SK-N-SH (cell line): ENCODE measurements at regions not wholly inside any gene's neighbourhood (a gene's known extent, or its start where the extent isn't known, plus 50 kb on each side); places are given as distances from the start of the nearest gene placed in this dataset.

Experiments
- CTCF ChIA-PET: fragments of 300-600, 350-600 bp; formaldehyde crosslinking; extraction: SDS; loops from one replicate; lab custom pipeline; 2021; lab: Yijun Ruan, JAX
- POLR2A ChIA-PET: fragments of 350-600 bp; sonication (Branson Sonifier 250); formaldehyde crosslinking; extraction: SDS; loops from one replicate; lab custom pipeline; 2020; ENCODE audit warnings: antibody characterized with exemption, inconsistent platforms; lab: Yijun Ruan, JAX
- DNase-seq: peaks from one replicate; pipeline ENCODE4 v3.0.0; 2012
- H2AFZ ChIP-seq: fragments of 200-600 bp; sonication (generic); 2 replicates; pipeline ENCODE4 v1.8.1; 2016; ENCODE audit warnings: antibody characterized with exemption, mild to moderate bottlenecking, low read depth
- H3F3A ChIP-seq: fragments of 200-600 bp; sonication (generic); replicated peaks from 2 replicates; pipeline ENCODE3; 2016; ENCODE audit warnings: antibody characterized with exemption, mild to moderate bottlenecking; ENCODE audit not compliant: insufficient read depth
- H3K27ac ChIP-seq, 2 experiments: fragments of 200-500 bp in 1 of 2; fragments of 200-600 bp in 1 of 2; sonication (Bioruptor generic) in 1 of 2; sonication (generic), shearing (Covaris generic) in 1 of 2; 2 replicates each; pipeline versions ENCODE4 v1.5.1 to v1.6.1; 2014 to 2016; ENCODE audit warnings: low read depth in 2 of 2, inconsistent platforms in 1 of 2, low read length in 1 of 2, mild to moderate bottlenecking in 1 of 2, mixed read lengths in 1 of 2
- H3K27me3 ChIP-seq: fragments of 200-600 bp; sonication (generic), shearing (Covaris generic); 2 replicates; pipeline ENCODE4 v1.6.1; 2016; ENCODE audit warnings: mixed run types; ENCODE audit not compliant: insufficient read depth
- H3K36me3 ChIP-seq, 2 experiments: fragments of 200-500 bp in 1 of 2; fragments of 200-600 bp in 1 of 2; sonication (Bioruptor generic) in 1 of 2; sonication (generic) in 1 of 2; replicated peaks in 1 of 2; 2 replicates each; pipeline versions ENCODE3 to v1.5.1; 2014 to 2016; ENCODE audit warnings: low read length in 1 of 2, mild to moderate bottlenecking in 1 of 2; ENCODE audit not compliant: insufficient read depth in 2 of 2, control insufficient read depth in 1 of 2
- H3K4me1 ChIP-seq, 2 experiments: fragments of 200-500 bp in 1 of 2; fragments of 200-600 bp in 1 of 2; sonication (Bioruptor generic) in 1 of 2; sonication (generic), shearing (Covaris generic) in 1 of 2; 2 replicates each; pipeline versions ENCODE4 v1.5.1 to v1.6.1; 2014 to 2016; ENCODE audit warnings: low read depth in 1 of 2, low read length in 1 of 2, mixed run types in 1 of 2; ENCODE audit not compliant: insufficient read depth in 2 of 2, control insufficient read depth in 1 of 2
- H3K4me2 ChIP-seq: fragments of 200-600 bp; sonication (generic), shearing (Covaris generic); 2 replicates; pipeline ENCODE4 v1.6.1; 2017; ENCODE audit warnings: mixed run types
- H3K4me3 ChIP-seq, 2 experiments: fragments of 200-500 bp in 1 of 2; fragments of 200-600 bp in 1 of 2; sonication (Bioruptor generic) in 1 of 2; sonication (generic), shearing (Covaris generic) in 1 of 2; 2 replicates each; pipeline versions ENCODE4 v1.5.1 to v1.8.1; 2014 to 2016; ENCODE audit warnings: low read depth in 2 of 2, inconsistent platforms in 1 of 2, low read length in 1 of 2, mild to moderate bottlenecking in 1 of 2, mixed read lengths in 1 of 2, moderate library complexity in 1 of 2
- H3K79me2 ChIP-seq: fragments of 200-600 bp; sonication (generic); 2 replicates; pipeline ENCODE4 v1.8.1; 2017; ENCODE audit warnings: mild to moderate bottlenecking; ENCODE audit not compliant: insufficient read depth
- H3K9ac ChIP-seq: fragments of 200-600 bp; sonication (generic); 2 replicates; pipeline ENCODE4 v1.6.1; 2017; ENCODE audit warnings: mixed run types
- H3K9me2 ChIP-seq: fragments of 200-600 bp; sonication (generic); 2 replicates; pipeline ENCODE4 v1.6.1; 2017; ENCODE audit warnings: mixed run types
- H3K9me3 ChIP-seq: fragments of 200-600 bp; sonication (generic); 2 replicates; pipeline ENCODE4 v1.6.1; 2017; ENCODE audit warnings: mixed run types, mild to moderate bottlenecking, moderate library complexity
- H4K20me1 ChIP-seq: fragments of 200-600 bp; sonication (generic); 2 replicates; pipeline ENCODE4 v1.6.1; 2017; ENCODE audit warnings: mild to moderate bottlenecking, mixed run types; ENCODE audit not compliant: insufficient read depth
- EP300 ChIP-seq, 2 experiments: IDR thresholded peaks; 2 replicates each; pipeline versions ENCODE4 v1.4.0 to v1.6.1; 2012; ENCODE audit warnings: borderline replicate concordance in 1 of 2, low read depth in 1 of 2, low read length in 1 of 2
- GABPA ChIP-seq: IDR thresholded peaks from 2 replicates; pipeline ENCODE4 v1.4.0; 2012; ENCODE audit warnings: low read depth, mild to moderate bottlenecking
- GATA2 ChIP-seq: sonication (generic); formaldehyde crosslinking; IDR thresholded peaks from 2 replicates; pipeline ENCODE4 v1.5.0; 2020; ENCODE audit warnings: mild to moderate bottlenecking, missing genetic modification reagents
- IRF3 ChIP-seq: fragments of 150-350 bp; IDR thresholded peaks from 2 replicates; pipeline ENCODE4 v1.6.1; 2016; ENCODE audit warnings: mild to moderate bottlenecking, low read depth, low read length
- JUND ChIP-seq: IDR thresholded peaks from 2 replicates; pipeline ENCODE4 v1.4.0; 2012
- RCOR1 ChIP-seq: fragments of 150-350 bp; IDR thresholded peaks from 2 replicates; pipeline ENCODE4 v1.6.1; 2017; ENCODE audit warnings: antibody characterized with exemption, low read length
- RXRA ChIP-seq: IDR thresholded peaks from 2 replicates; pipeline ENCODE4 v1.4.0; 2012; ENCODE audit warnings: low read depth, mild to moderate bottlenecking, borderline replicate concordance
- SMC3 ChIP-seq: IDR thresholded peaks from 2 replicates; pipeline ENCODE4 v1.6.1; 2012; ENCODE audit warnings: low read depth, low read length, improper control_type of control experiment
- TAF1 ChIP-seq: IDR thresholded peaks from 2 replicates; pipeline ENCODE4 v1.6.1; 2012; ENCODE audit warnings: low read depth, mild to moderate bottlenecking, low read length, moderate library complexity, borderline replicate concordance
- USF2 ChIP-seq: fragments of 150-350 bp; IDR thresholded peaks from 2 replicates; pipeline ENCODE4 v1.6.1; 2017; ENCODE audit warnings: antibody characterized with exemption, low read length, low read depth, borderline replicate concordance
- YY1 ChIP-seq: IDR thresholded peaks from 2 replicates; pipeline ENCODE4 v1.4.0; 2012; ENCODE audit warnings: low read depth, mild to moderate bottlenecking
- WGBS: methylation state at CpG from one replicate; pipeline ENCODE4 v1.1.6; 2017; ENCODE audit warnings: low lambda C conversion rate; 5-methylcytosine and 5-hydroxymethylcytosine counted together
- TF ChIP-seq, protein P1 (sequence below): fragments of 200-600 bp; sonication (generic); IDR thresholded peaks from 2 replicates; pipeline ENCODE4 v1.6.1; 2017; ENCODE audit warnings: antibody characterized with exemption, mild to moderate bottlenecking, moderate library complexity

DNA sequence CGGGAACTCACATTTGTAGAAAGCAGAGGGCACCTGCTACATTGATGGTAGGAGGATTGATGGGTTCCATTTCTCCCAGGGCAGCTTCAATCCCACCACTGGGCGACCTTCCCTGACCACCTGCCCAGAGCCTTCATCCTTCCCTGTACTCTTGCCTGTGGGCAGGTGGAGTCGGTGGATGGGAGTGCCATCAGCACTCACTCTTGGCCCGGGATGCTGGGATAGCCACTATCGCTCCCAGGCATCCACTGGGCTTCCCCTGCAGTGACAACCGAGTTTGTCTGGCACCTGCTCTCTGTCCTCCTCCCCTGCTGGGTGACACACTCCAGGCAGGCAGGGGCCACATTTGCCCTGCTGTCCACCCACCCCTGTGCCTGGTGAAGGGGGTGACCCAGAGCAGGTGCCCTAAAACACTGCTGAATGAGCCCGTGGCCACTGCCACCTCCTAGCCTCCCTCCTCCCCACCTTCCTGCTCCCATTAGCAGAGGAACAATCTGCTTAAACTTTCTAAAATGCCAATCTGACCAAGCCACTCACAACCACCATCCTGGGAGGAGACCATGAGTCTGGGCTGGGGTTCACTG is 604.7 kb downstream of the TBC1D22A start:
- DNase-seq = no peak
- Histone ChIP-seq H3K9ac (no peak overlapping the region), H2AFZ (no peak overlapping the region), H3K79me2 (no peaks in the 10 kb centered on the region), H3K4me2 (no peak overlapping the region), H3K4me1 (no peaks in the 10 kb centered on the region), H3K4me3 (no peak overlapping the region), H3K9me2 (no peaks in the 10 kb centered on the region; the same call in 1 of the 2 replicates), H4K20me1 (no peaks in the 10 kb centered on the region), H3K27me3 (no peaks in the 10 kb centered on the region; the same call in 1 of the 2 replicates), H3F3A (no peaks in the 10 kb centered on the region), H3K9me3 (no peaks in the 10 kb centered on the region), H3K27ac (no peak overlapping the region), H3K36me3 (no peaks in the 10 kb centered on the region)
- TF ChIP-seq USF2 = no peak
- TF ChIP-seq, protein P1, sequence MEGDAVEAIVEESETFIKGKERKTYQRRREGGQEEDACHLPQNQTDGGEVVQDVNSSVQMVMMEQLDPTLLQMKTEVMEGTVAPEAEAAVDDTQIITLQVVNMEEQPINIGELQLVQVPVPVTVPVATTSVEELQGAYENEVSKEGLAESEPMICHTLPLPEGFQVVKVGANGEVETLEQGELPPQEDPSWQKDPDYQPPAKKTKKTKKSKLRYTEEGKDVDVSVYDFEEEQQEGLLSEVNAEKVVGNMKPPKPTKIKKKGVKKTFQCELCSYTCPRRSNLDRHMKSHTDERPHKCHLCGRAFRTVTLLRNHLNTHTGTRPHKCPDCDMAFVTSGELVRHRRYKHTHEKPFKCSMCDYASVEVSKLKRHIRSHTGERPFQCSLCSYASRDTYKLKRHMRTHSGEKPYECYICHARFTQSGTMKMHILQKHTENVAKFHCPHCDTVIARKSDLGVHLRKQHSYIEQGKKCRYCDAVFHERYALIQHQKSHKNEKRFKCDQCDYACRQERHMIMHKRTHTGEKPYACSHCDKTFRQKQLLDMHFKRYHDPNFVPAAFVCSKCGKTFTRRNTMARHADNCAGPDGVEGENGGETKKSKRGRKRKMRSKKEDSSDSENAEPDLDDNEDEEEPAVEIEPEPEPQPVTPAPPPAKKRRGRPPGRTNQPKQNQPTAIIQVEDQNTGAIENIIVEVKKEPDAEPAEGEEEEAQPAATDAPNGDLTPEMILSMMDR = no peak
- CTCF ChIA-PET = no interaction called here
- POLR2A ChIA-PET = no interaction called here
- WGBS = 13% methylated on average over 3 of the region's 7 CpGs

DNA sequence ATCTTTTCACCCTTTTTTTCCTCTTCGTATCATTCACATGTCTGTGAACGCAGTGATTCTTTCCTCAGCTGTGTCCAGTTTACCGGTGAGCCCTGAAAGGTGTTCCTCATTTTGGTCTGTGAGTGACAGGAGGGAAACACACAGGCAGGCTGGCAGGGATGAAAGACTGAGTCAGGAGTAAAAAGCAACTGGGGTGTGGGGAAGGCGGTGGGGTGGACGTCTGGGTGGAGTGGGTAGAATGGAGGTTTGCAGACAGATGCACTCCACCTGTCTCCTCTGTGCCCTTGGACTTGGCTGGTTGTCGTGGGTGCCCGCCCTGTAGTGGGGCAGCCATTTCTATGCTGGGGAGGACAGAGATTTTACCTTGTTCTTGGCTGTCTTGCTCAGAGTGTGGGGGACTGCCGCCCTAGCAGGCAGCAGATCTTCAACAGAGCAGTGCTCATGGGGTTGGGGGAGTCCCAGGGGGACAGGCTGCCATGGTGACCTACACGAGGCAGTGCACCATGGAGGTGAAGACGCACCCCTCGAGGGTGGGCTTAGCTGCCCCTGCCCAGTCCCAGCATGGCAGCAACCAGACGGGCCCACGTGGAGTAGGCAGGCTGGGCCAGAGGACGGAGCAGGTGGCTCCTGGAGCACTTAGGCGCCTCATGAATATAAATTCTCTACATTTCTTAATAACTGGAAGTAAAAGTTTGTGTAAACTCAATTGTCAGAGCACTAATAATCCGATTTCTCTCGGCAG is 603.7 kb downstream of the TBC1D22A start:
- H3K4me2 ChIP-seq = no peak overlapping the region
- no peak for DNase-seq
- H3K36me3 ChIP-seq = no peaks in the 10 kb centered on the region
- H4K20me1 ChIP-seq = no peaks in the 10 kb centered on the region
- no peak overlapping the region for H3K27ac ChIP-seq
- no peaks in the 10 kb centered on the region; the same call in 1 of the 2 replicates for H3K9me2 ChIP-seq
- TF ChIP-seq JUND = no peak
- no peak for TF ChIP-seq RXRA
- TF ChIP-seq RCOR1 = no peak
- TF ChIP-seq TAF1 = no peak
- no peak for TF ChIP-seq YY1
- no peak for TF ChIP-seq GATA2
- TF ChIP-seq SMC3 = no peak
- no peak for TF ChIP-seq EP300 (IDR thresholded peaks at IDR 0.05; ENCODE audit: borderline replicate concordance in 1 of 2, low read depth in 1 of 2, low read length in 1 of 2)
- TF ChIP-seq IRF3 = no peak
- TF ChIP-seq GABPA = no peak
- H3K9ac ChIP-seq = no peak overlapping the region
- H3F3A ChIP-seq = no peaks in the 10 kb centered on the region
- H2AFZ ChIP-seq = no peak overlapping the region
- H3K79me2 ChIP-seq = no peaks in the 10 kb centered on the region
- WGBS = 17% methylated on average over 13 of the region's 17 CpGs
- no peaks in the 10 kb centered on the region; the same call in 1 of the 2 replicates for H3K27me3 ChIP-seq
- CTCF ChIA-PET = no interaction called here
- H3K4me1 ChIP-seq = no peaks in the 10 kb centered on the region
- POLR2A ChIA-PET = no interaction called here
- no peaks in the 10 kb centered on the region for H3K9me3 ChIP-seq
- no peak overlapping the region for H3K4me3 ChIP-seq
